SK-N-SH treated with all-trans-retinoic acid at 6 μM for 48 hours (cell line): ENCODE measurements at regions not wholly inside any gene's neighbourhood (a gene's known extent, or its start where the extent isn't known, plus 50 kb on each side); places are given as distances from the start of the nearest gene placed in this dataset.

Source experiments
- BACH2 ChIP-seq: fragments of 250-450 bp; sonication (Bioruptor Pico); IDR thresholded peaks from 2 replicates; pipeline ENCODE4 v1.9.0; 2021; ENCODE audit warnings: mild to moderate bottlenecking, borderline replicate concordance
- CSDC2 ChIP-seq: fragments of 250-450 bp; sonication (Bioruptor Pico); IDR thresholded peaks from 2 replicates; pipeline ENCODE4 v1.5.0; 2020; ENCODE audit warnings: mild to moderate bottlenecking, moderate library complexity
- ESRRG ChIP-seq: fragments of 250-450 bp; sonication (Bioruptor Pico); IDR thresholded peaks from 2 replicates; pipeline ENCODE4 v1.6.1; 2021; ENCODE audit warnings: mild to moderate bottlenecking
- PPARA ChIP-seq: fragments of 250-450 bp; sonication (Bioruptor Pico); IDR thresholded peaks from 2 replicates; pipeline ENCODE4 v1.5.0; 2020; ENCODE audit warnings: mild to moderate bottlenecking, borderline replicate concordance
- TCF4 ChIP-seq: fragments of 250-450 bp; sonication (Bioruptor Pico); IDR thresholded peaks from 2 replicates; pipeline ENCODE4 v1.8.0; 2021; ENCODE audit warnings: mild to moderate bottlenecking, moderate library complexity, borderline replicate concordance
- TSHZ2 ChIP-seq: fragments of 250-450 bp; sonication (Bioruptor Pico); IDR thresholded peaks from 2 replicates; pipeline ENCODE4 v1.5.0; 2020; ENCODE audit warnings: mild to moderate bottlenecking, moderate library complexity
- ZC3H10 ChIP-seq: fragments of 250-450 bp; sonication (Bioruptor Pico); IDR thresholded peaks from 2 replicates; pipeline ENCODE4 v1.5.1; 2021; ENCODE audit warnings: mild to moderate bottlenecking, moderate library complexity
- ZNF8 ChIP-seq: fragments of 450-650 bp; formaldehyde crosslinking; IDR thresholded peaks from 2 replicates; pipeline ENCODE4 v1.5.0; 2020; ENCODE audit warnings: mild to moderate bottlenecking, moderate library complexity
- TF ChIP-seq, protein P1 (sequence below): fragments of 250-450 bp; sonication (Bioruptor Pico); IDR thresholded peaks from 2 replicates; pipeline ENCODE4 v1.8.0; 2020; ENCODE audit warnings: mild to moderate bottlenecking, moderate library complexity, borderline replicate concordance

DNA sequence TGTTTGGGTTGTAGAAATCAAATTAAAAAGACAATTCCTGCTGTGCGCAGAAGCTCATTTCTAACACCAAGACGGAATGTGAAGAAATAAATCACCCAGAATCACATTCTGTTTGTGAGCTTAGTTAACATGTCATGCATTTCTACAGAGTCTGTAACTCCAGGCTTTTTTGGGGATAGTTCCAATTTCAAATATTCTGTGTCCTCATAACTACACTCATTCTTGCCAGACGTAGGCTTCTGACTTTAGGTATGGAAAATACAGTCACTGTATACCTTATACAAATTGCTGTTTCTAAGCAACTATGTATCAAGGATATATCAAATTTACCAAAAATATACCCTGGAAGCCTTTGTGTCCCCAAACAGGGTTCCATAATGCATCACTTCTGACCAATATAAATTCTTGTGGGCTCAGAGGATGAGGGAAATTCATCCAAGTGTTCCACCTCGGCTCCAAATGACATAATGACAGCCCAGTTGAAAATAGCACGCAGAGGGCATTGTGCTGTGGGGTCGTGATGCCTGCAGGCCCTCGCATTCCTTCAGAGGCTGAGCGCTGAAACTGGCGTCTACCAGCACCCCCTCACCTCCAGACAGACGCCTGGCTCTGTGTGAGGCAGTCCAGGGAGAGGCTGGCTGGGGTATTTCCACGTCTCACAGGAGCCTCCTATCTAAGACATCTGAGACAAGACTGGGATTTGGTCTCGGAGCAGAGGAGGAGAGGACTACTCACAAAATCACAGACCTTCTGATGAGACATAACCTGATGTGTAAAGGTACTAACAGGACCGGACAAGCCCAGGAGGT is 79.8 kb downstream of the KLF4 start:
- TF ChIP-seq PPARA (CRISPR knock-in tag): no peak
- no peak for TF ChIP-seq ZNF8
- TF ChIP-seq, protein P1, sequence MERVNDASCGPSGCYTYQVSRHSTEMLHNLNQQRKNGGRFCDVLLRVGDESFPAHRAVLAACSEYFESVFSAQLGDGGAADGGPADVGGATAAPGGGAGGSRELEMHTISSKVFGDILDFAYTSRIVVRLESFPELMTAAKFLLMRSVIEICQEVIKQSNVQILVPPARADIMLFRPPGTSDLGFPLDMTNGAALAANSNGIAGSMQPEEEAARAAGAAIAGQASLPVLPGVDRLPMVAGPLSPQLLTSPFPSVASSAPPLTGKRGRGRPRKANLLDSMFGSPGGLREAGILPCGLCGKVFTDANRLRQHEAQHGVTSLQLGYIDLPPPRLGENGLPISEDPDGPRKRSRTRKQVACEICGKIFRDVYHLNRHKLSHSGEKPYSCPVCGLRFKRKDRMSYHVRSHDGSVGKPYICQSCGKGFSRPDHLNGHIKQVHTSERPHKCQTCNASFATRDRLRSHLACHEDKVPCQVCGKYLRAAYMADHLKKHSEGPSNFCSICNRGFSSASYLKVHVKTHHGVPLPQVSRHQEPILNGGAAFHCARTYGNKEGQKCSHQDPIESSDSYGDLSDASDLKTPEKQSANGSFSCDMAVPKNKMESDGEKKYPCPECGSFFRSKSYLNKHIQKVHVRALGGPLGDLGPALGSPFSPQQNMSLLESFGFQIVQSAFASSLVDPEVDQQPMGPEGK: no peak
- TF ChIP-seq TCF4: no peak
- no peak for TF ChIP-seq BACH2 (CRISPR knock-in tag)
- no peak for TF ChIP-seq ZC3H10 (CRISPR knock-in tag)
- TF ChIP-seq CSDC2 (CRISPR knock-in tag): no peak
- no peak for TF ChIP-seq ESRRG (CRISPR knock-in tag)
- no peak for TF ChIP-seq TSHZ2 (CRISPR knock-in tag)
